Liver (tissue), 8 donors: ENCODE measurements at regions not wholly inside any gene's neighbourhood (a gene's known extent, or its start where the extent isn't known, plus 50 kb on each side); places are given as distances from the start of the nearest gene placed in this dataset.

Source experiments
- DNase-seq: peaks from one replicate; pipeline ENCODE4 v3.0.0-alpha.2; 2017; ENCODE audit warnings: low spot score
- H3K27ac ChIP-seq, 2 donors: one replicate each; pipeline ENCODE4 v1.7.0; 2013; ENCODE audit warnings: inconsistent platforms in 2 of 2, low read length in 2 of 2, control low read depth in 1 of 2, low read depth in 1 of 2, mild to moderate bottlenecking in 1 of 2
- H3K27me3 ChIP-seq, 4 donors: one replicate each; pipeline versions ENCODE4 v1.6.1 to v1.7.0; 2013; ENCODE audit warnings: low read length in 3 of 4, inconsistent platforms in 1 of 4, mild to moderate bottlenecking in 1 of 4, moderate library complexity in 1 of 4; ENCODE audit not compliant: control insufficient read depth in 4 of 4, insufficient read depth in 4 of 4
- H3K36me3 ChIP-seq, 4 donors: one replicate each; pipeline versions ENCODE4 v1.6.1 to v1.7.0; 2013; ENCODE audit warnings: low read length in 3 of 4, mild to moderate bottlenecking in 3 of 4, low read depth in 1 of 4, moderate library complexity in 1 of 4; ENCODE audit not compliant: control insufficient read depth in 4 of 4, insufficient read depth in 3 of 4
- H3K4me1 ChIP-seq, 4 donors: one replicate each; pipeline versions ENCODE4 v1.6.1 to v1.7.0; 2013; ENCODE audit warnings: low read length in 3 of 4, mild to moderate bottlenecking in 3 of 4, moderate library complexity in 1 of 4; ENCODE audit not compliant: control insufficient read depth in 4 of 4, insufficient read depth in 4 of 4
- H3K4me3 ChIP-seq, 3 donors: one replicate each; pipeline versions ENCODE4 v1.6.1 to v1.7.0; 2013; ENCODE audit warnings: low read length in 3 of 3, control low read depth in 1 of 3, low read depth in 1 of 3, mild to moderate bottlenecking in 1 of 3
- H3K9ac ChIP-seq, 2 donors: one replicate each; pipeline ENCODE4 v1.7.0; 2013; ENCODE audit warnings: low read length in 2 of 2, mild to moderate bottlenecking in 2 of 2, moderate library complexity in 2 of 2, control low read depth in 1 of 2, low read depth in 1 of 2
- H3K9me3 ChIP-seq, 4 donors: one replicate each; pipeline versions ENCODE4 v1.6.1 to v1.7.0; 2013; ENCODE audit warnings: low read length in 3 of 4; ENCODE audit not compliant: control insufficient read depth in 4 of 4
- ATF3 ChIP-seq: IDR thresholded peaks from 2 replicates; pipeline ENCODE4 v1.6.1; 2016; ENCODE audit warnings: antibody characterized with exemption
- CTCF ChIP-seq: fragments of 150-350 bp; IDR thresholded peaks from 2 replicates; pipeline ENCODE4 v1.5.1; 2017; ENCODE audit warnings: improper control_type of control experiment, low read depth, low read length; ENCODE audit not compliant: missing input control
- EGR1 ChIP-seq, 2 donors: IDR thresholded peaks; 2 replicates each; pipeline ENCODE4 v1.6.1; 2016 to 2018; ENCODE audit warnings: antibody characterized with exemption in 2 of 2, low read depth in 2 of 2
- FOXA1 ChIP-seq: IDR thresholded peaks from 2 replicates; pipeline ENCODE4 v1.6.1; 2016; ENCODE audit warnings: antibody characterized with exemption
- FOXA2 ChIP-seq: IDR thresholded peaks from 2 replicates; pipeline ENCODE4 v1.6.1; 2016; ENCODE audit warnings: antibody characterized with exemption
- GABPA ChIP-seq, 2 donors: IDR thresholded peaks in 1 of 2; conservative IDR thresholded peaks in 1 of 2; 2 replicates each; pipeline ENCODE4 v1.6.1; 2016; ENCODE audit warnings: antibody characterized with exemption in 2 of 2, mild to moderate bottlenecking in 1 of 2, moderate library complexity in 1 of 2
- HNF4A ChIP-seq, 2 donors: conservative IDR thresholded peaks; 2 replicates each; pipeline ENCODE4 v1.6.1; 2016; ENCODE audit warnings: antibody characterized with exemption in 2 of 2, mild to moderate bottlenecking in 2 of 2
- JUND ChIP-seq, 2 donors: IDR thresholded peaks; 2 replicates each; pipeline ENCODE4 v1.6.1; 2016; ENCODE audit warnings: antibody characterized with exemption in 2 of 2
- MAX ChIP-seq: IDR thresholded peaks from 2 replicates; pipeline ENCODE4 v1.6.1; 2016; ENCODE audit warnings: antibody characterized with exemption
- NR2F2 ChIP-seq: IDR thresholded peaks from 2 replicates; pipeline ENCODE4 v1.6.1; 2016; ENCODE audit warnings: antibody characterized with exemption
- RAD21 ChIP-seq, 2 donors: IDR thresholded peaks; 2 replicates each; pipeline ENCODE4 v1.6.1; 2016; ENCODE audit warnings: antibody characterized with exemption in 2 of 2, mild to moderate bottlenecking in 2 of 2
- REST ChIP-seq: IDR thresholded peaks from 2 replicates; pipeline ENCODE4 v1.6.1; 2016; ENCODE audit warnings: antibody characterized with exemption, mild to moderate bottlenecking
- RXRA ChIP-seq, 2 donors: IDR thresholded peaks; 2 replicates each; pipeline ENCODE4 v1.6.1; 2017 to 2018; ENCODE audit warnings: antibody characterized with exemption in 2 of 2, mild to moderate bottlenecking in 1 of 2
- SP1 ChIP-seq: IDR thresholded peaks from 2 replicates; pipeline ENCODE4 v1.6.1; 2018; ENCODE audit warnings: antibody characterized with exemption, mild to moderate bottlenecking
- TAF1 ChIP-seq: conservative IDR thresholded peaks from 2 replicates; pipeline ENCODE4 v1.6.1; 2016; ENCODE audit warnings: antibody characterized with exemption, mild to moderate bottlenecking
- YY1 ChIP-seq: IDR thresholded peaks from 2 replicates; pipeline ENCODE4 v1.6.1; 2016; ENCODE audit warnings: antibody characterized with exemption, mild to moderate bottlenecking
- ZBTB33 ChIP-seq: IDR thresholded peaks from 2 replicates; pipeline ENCODE4 v1.6.1; 2016; ENCODE audit warnings: antibody characterized with exemption
- WGBS: extraction: QIAGEN DNeasy Blood & Tissue Kit; methylation state at CpG from one replicate; pipeline ENCODE4 v1.1.7; 2013; 5-methylcytosine and 5-hydroxymethylcytosine counted together
- donor health status: healthy.
- donor health status: healthy.
- donor health status: healthy.
- donor health status: healthy.
- donor health status: healthy.

- TF ChIP-seq SP1, result no peak
- no peak for TF ChIP-seq NR2F2
Measured at GRCh38 chr12:98048326-98048725, 467.1 kb upstream of the TMPO start (continued).

- no peaks in the 10 kb centered on the region for H3K4me1 ChIP-seq
- DNase-seq, result no peak
- H3K9me3 ChIP-seq, result no peaks in the 10 kb centered on the region
- WGBS, result 81% methylated on average over 2 of the region's 2 CpGs
- no peaks in the 10 kb centered on the region for H3K36me3 ChIP-seq
- no peak overlapping the region for H3K27ac ChIP-seq
- no peak overlapping the region for H3K4me3 ChIP-seq
- H3K9ac ChIP-seq, result no peak overlapping the region
- TF ChIP-seq RXRA (IDR thresholded peaks at IDR 0.05), result no peak
- no peak for TF ChIP-seq HNF4A (conservative IDR thresholded peaks at IDR 0.05)
- no peak for TF ChIP-seq FOXA2
- TF ChIP-seq FOXA1, result no peak
- no peak for TF ChIP-seq YY1
- TF ChIP-seq MAX, result no peak
- TF ChIP-seq ZBTB33, result no peak
- no peak for TF ChIP-seq ATF3
- TF ChIP-seq NR2F2, result no peak
- no peak for TF ChIP-seq EGR1 (IDR thresholded peaks at IDR 0.05; ENCODE audit: low read depth in 2 of 2)
- TF ChIP-seq TAF1, result no peak
- no peak for TF ChIP-seq CTCF
- no peak for TF ChIP-seq SP1
- no peak for TF ChIP-seq RAD21 (IDR thresholded peaks at IDR 0.05)
- no peak for TF ChIP-seq JUND (IDR thresholded peaks at IDR 0.05)
- TF ChIP-seq REST, result no peak
- no peak for TF ChIP-seq GABPA (IDR thresholded peaks at IDR 0.05 in 1 of 2, conservative IDR thresholded peaks at IDR 0.05 in 1 of 2)
- H3K27me3 ChIP-seq, result no peaks in the 10 kb centered on the region
Measured at GRCh38 chr12:98053202-98053601, 462.2 kb upstream of the TMPO start.
